ENCODE measurements at regions not wholly inside any gene's neighbourhood (a gene's known extent, or its start where the extent isn't known, plus 50 kb on each side); places are given as distances from the start of the nearest gene placed in this dataset.

DNA sequence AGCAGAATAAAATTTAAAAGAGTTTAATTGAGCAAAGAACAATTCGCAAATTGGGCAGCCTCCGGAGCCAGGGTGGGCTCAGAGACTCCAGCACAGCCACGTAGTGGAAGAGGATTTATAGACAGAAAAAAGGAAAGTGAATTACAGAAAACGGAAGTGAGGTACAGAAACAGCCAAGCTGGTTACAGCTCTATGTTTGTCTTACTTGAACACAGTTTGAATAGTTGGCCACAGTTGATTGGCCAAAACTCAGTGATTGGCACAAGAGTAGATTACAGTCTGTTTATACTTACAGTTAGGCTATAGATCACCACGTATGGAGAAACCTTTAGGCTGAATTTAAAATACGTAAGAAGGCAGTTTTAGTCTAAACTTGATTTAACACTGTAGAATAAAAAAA, 78.8 kb upstream of the NEDD4L start:
- TF ChIP-seq, protein P1, sequence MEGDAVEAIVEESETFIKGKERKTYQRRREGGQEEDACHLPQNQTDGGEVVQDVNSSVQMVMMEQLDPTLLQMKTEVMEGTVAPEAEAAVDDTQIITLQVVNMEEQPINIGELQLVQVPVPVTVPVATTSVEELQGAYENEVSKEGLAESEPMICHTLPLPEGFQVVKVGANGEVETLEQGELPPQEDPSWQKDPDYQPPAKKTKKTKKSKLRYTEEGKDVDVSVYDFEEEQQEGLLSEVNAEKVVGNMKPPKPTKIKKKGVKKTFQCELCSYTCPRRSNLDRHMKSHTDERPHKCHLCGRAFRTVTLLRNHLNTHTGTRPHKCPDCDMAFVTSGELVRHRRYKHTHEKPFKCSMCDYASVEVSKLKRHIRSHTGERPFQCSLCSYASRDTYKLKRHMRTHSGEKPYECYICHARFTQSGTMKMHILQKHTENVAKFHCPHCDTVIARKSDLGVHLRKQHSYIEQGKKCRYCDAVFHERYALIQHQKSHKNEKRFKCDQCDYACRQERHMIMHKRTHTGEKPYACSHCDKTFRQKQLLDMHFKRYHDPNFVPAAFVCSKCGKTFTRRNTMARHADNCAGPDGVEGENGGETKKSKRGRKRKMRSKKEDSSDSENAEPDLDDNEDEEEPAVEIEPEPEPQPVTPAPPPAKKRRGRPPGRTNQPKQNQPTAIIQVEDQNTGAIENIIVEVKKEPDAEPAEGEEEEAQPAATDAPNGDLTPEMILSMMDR (IDR thresholded peaks at IDR 0.05): no peak
- no peak for TF ChIP-seq POLR2A (IDR thresholded peaks at IDR 0.05)

Data from esophagus squamous epithelium (tissue), 4 donors.